GM23338 (cell line): ENCODE measurements at regions not wholly inside any gene's neighbourhood (a gene's known extent, or its start where the extent isn't known, plus 50 kb on each side); places are given as distances from the start of the nearest gene placed in this dataset.

Experiments
- ATAC-seq: fragments of 200-7000 bp; cut with Tn5 transposase; 3 replicates; pipeline ENCODE4 v1.9.1; 2020
- DNase-seq: peaks from one replicate; pipeline ENCODE4 v3.0.0-alpha.2; 2015; ENCODE audit warnings: low spot score
- H2AFZ ChIP-seq: fragments of 200-600 bp; sonication (generic); 2 replicates; pipeline ENCODE4 v1.8.0; 2016; ENCODE audit warnings: antibody characterized with exemption, mild to moderate bottlenecking, moderate library complexity
- H3F3A ChIP-seq: fragments of 200-600 bp; sonication (generic); replicated peaks from 2 replicates; pipeline ENCODE4 v1.8.0; 2017; ENCODE audit warnings: antibody characterized with exemption, mixed run types, low read depth
- H3K27ac ChIP-seq: fragments of 200-600 bp; sonication (generic); 2 replicates; pipeline ENCODE4 v1.6.1; 2016; ENCODE audit warnings: low read depth
- H3K27me3 ChIP-seq: fragments of 200-600 bp; sonication (generic); 2 replicates; pipeline ENCODE4 v1.8.0; 2016; ENCODE audit warnings: mild to moderate bottlenecking, mixed run types, moderate library complexity; ENCODE audit not compliant: insufficient read depth
- H3K36me3 ChIP-seq: fragments of 200-600 bp; sonication (generic); 2 replicates; pipeline ENCODE4 v1.8.0; 2016; ENCODE audit warnings: mild to moderate bottlenecking; ENCODE audit not compliant: insufficient read depth
- H3K4me1 ChIP-seq: fragments of 200-600 bp; sonication (generic); 2 replicates; pipeline ENCODE4 v1.8.0; 2016; ENCODE audit warnings: mild to moderate bottlenecking, moderate library complexity; ENCODE audit not compliant: insufficient read depth
- H3K4me2 ChIP-seq: fragments of 200-600 bp; sonication (generic); 2 replicates; pipeline ENCODE4 v1.7.1; 2017; ENCODE audit warnings: mixed run types
- H3K4me3 ChIP-seq: fragments of 200-600 bp; sonication (generic); 2 replicates; pipeline ENCODE4 v1.6.1; 2016; ENCODE audit warnings: mixed run types
- H3K79me2 ChIP-seq: fragments of 200-600 bp; sonication (generic); replicated peaks from 2 replicates; pipeline ENCODE4 v1.8.0; 2017; ENCODE audit warnings: mild to moderate bottlenecking; ENCODE audit not compliant: insufficient read depth
- H3K9me2 ChIP-seq: fragments of 200-600 bp; sonication (generic); 2 replicates; pipeline ENCODE4 v1.8.0; 2017; ENCODE audit not compliant: insufficient read depth
- H4K20me1 ChIP-seq: fragments of 200-600 bp; sonication (generic); replicated peaks from 2 replicates; pipeline ENCODE4 v1.8.0; 2017; ENCODE audit warnings: mild to moderate bottlenecking; ENCODE audit not compliant: insufficient read depth
- H3K27ac Mint-ChIP-seq: 2 replicates; pipeline ENCODE4 v1.8.0; 2020; ENCODE audit warnings: inconsistent platforms, mild to moderate bottlenecking, moderate library complexity, mixed read lengths
- H3K27me3 Mint-ChIP-seq: 3 replicates; pipeline ENCODE4 v1.8.0; 2022; ENCODE audit warnings: low read depth, mild to moderate bottlenecking, moderate library complexity, mixed read lengths, inconsistent platforms; ENCODE audit not compliant: insufficient read depth, poor library complexity
- H3K36me3 Mint-ChIP-seq: 3 replicates; pipeline ENCODE4 v1.8.0; 2021; ENCODE audit warnings: low read depth, mild to moderate bottlenecking, inconsistent platforms, moderate library complexity, mixed read lengths
- H3K4me1 Mint-ChIP-seq: 3 replicates; pipeline ENCODE4 v1.8.0; 2020; ENCODE audit warnings: mild to moderate bottlenecking, inconsistent platforms, mixed read lengths
- H3K4me3 Mint-ChIP-seq: 3 replicates; pipeline ENCODE4 v1.8.0; 2021; ENCODE audit warnings: moderate library complexity, mild to moderate bottlenecking, inconsistent platforms, mixed read lengths
- H3K9me3 Mint-ChIP-seq: 3 replicates; pipeline ENCODE4 v1.8.0; 2020; ENCODE audit warnings: moderate library complexity, mild to moderate bottlenecking, inconsistent platforms, mixed read lengths
- CTCF ChIP-seq, 2 experiments: fragments of 200-600 bp in 1 of 2; sonication (generic) in 1 of 2; conservative IDR thresholded peaks; 2 replicates each; pipeline versions ENCODE4 v1.5.1 to v1.6.1; 2016 to 2017; ENCODE audit warnings: antibody characterized with exemption in 2 of 2, low read depth in 2 of 2, mild to moderate bottlenecking in 2 of 2, moderate library complexity in 1 of 2
- ETS1 ChIP-seq: IDR thresholded peaks from 2 replicates; pipeline ENCODE4 v1.6.1; 2016; ENCODE audit warnings: antibody characterized with exemption
- EZH2 ChIP-seq: fragments of 200-600 bp; sonication (generic); IDR thresholded peaks from one replicate; pipeline ENCODE4 v1.8.0; 2017; ENCODE audit warnings: antibody characterized with exemption, mild to moderate bottlenecking, low read depth; ENCODE audit not compliant: unreplicated experiment
- JUNB ChIP-seq: IDR thresholded peaks from one replicate; pipeline ENCODE4 v1.6.1; 2016; ENCODE audit warnings: antibody characterized with exemption; ENCODE audit not compliant: unreplicated experiment
- POLR2AphosphoS5 ChIP-seq: IDR thresholded peaks from 2 replicates; pipeline ENCODE4 v1.6.1; 2016; ENCODE audit warnings: antibody characterized with exemption, low read depth
- ZNF331 ChIP-seq: fragments of 250-450 bp; sonication (Bioruptor Pico); IDR thresholded peaks from 2 replicates; pipeline ENCODE4 v1.5.0; 2020; ENCODE audit warnings: low read depth, mild to moderate bottlenecking, moderate library complexity
- ZNF462 ChIP-seq: fragments of 250-450 bp; sonication (Bioruptor Pico); IDR thresholded peaks from 2 replicates; pipeline ENCODE4 v1.5.0; 2020; ENCODE audit warnings: mild to moderate bottlenecking, moderate library complexity

- no peak overlapping the region for H3K4me3 Mint-ChIP-seq
- H3K9me3 Mint-ChIP-seq, result no peaks in the 10 kb centered on the region
- no peaks in the 10 kb centered on the region for H3K36me3 Mint-ChIP-seq
These were observed 521.1 kb upstream of the ANKRD30A start for GRCh38 chr10:36604316-36604715.

More at GRCh38 chr10:36604316-36604715, 521.1 kb upstream of the ANKRD30A start:
- ATAC-seq, result no peak
- Mint-ChIP-seq H3K27ac (no peak overlapping the region), H3K27me3 (no peaks in the 10 kb centered on the region), H3K4me1 (no peaks in the 10 kb centered on the region)
- Histone ChIP-seq H3K27me3 (no peaks in the 10 kb centered on the region), H3K36me3 (no peaks in the 10 kb centered on the region), H3K27ac (no peak overlapping the region), H3K79me2 (no peaks in the 10 kb centered on the region), H3K9me2 (no peaks in the 10 kb centered on the region), H2AFZ (no peak overlapping the region), H3K4me3 (no peak overlapping the region), H3K4me1 (no peaks in the 10 kb centered on the region), H3F3A (no peaks in the 10 kb centered on the region), H4K20me1 (no peaks in the 10 kb centered on the region), H3K4me2 (no peak overlapping the region)
- no peak for DNase-seq
- TF ChIP-seq EZH2, result no peak
- TF ChIP-seq ETS1, result no peak
- no peak for TF ChIP-seq JUNB
- no peak for TF ChIP-seq CTCF (conservative IDR thresholded peaks at IDR 0.05; ENCODE audit: low read depth in 2 of 2)
- TF ChIP-seq POLR2AphosphoS5, result no peak
- no peak for TF ChIP-seq ZNF462 (CRISPR knock-in tag)
- no peak for TF ChIP-seq ZNF331 (CRISPR knock-in tag)
